Natural killer cell (primary cell): ENCODE measurements at regions not wholly inside any gene's neighbourhood (a gene's known extent, or its start where the extent isn't known, plus 50 kb on each side); places are given as distances from the start of the nearest gene placed in this dataset.

Source experiments
- ATAC-seq, 3 donors: fragments of 150-1000 bp in 2 of 3; fragments of 200-7000 bp in 1 of 3; cut with Tn5 transposase; 1 replicate in 1 of 3; 2 replicates in 2 of 3; pipeline ENCODE4 v1.10.0; 2021; ENCODE audit warnings: mild to moderate bottlenecking in 2 of 3, moderate library complexity in 2 of 3
- DNase-seq, 2 donors: peaks; one replicate each; pipeline versions ENCODE4 v3.0.0 to v3.0.0-alpha.2; 2013 to 2021; ENCODE audit warnings: mixed read lengths in 1 of 2
- H3K27ac ChIP-seq: one replicate; pipeline ENCODE4 v1.5.1; 2013; ENCODE audit warnings: mild to moderate bottlenecking, low read length
- H3K27me3 ChIP-seq: one replicate; pipeline ENCODE4 v1.6.1; 2013; ENCODE audit warnings: low read length; ENCODE audit not compliant: control insufficient read depth, insufficient read depth
- H3K36me3 ChIP-seq: one replicate; pipeline ENCODE4 v1.6.1; 2013; ENCODE audit warnings: low read length; ENCODE audit not compliant: control insufficient read depth, insufficient read depth
- H3K4me1 ChIP-seq: one replicate; pipeline ENCODE4 v1.6.1; 2013; ENCODE audit warnings: low read length; ENCODE audit not compliant: control insufficient read depth, insufficient read depth
- H3K4me3 ChIP-seq: one replicate; pipeline ENCODE4 v1.5.1; 2013; ENCODE audit warnings: low read length
- H3K9me3 ChIP-seq: one replicate; pipeline ENCODE4 v1.6.1; 2013; ENCODE audit warnings: low read length; ENCODE audit not compliant: control insufficient read depth, insufficient read depth
- H3K27ac Mint-ChIP-seq, 2 donors: one replicate each; pipeline ENCODE4 v1.8.0; 2022; ENCODE audit warnings: mild to moderate bottlenecking in 2 of 2, mixed read lengths in 2 of 2, moderate library complexity in 1 of 2
- H3K27me3 Mint-ChIP-seq, 2 donors: one replicate each; pipeline ENCODE4 v1.8.0; 2022; ENCODE audit warnings: low read depth in 2 of 2, mixed read lengths in 2 of 2
- H3K36me3 Mint-ChIP-seq: one replicate; pipeline ENCODE4 v1.8.0; 2022; ENCODE audit warnings: mixed read lengths
- H3K4me1 Mint-ChIP-seq, 2 donors: one replicate each; pipeline ENCODE4 v1.8.0; 2022; ENCODE audit warnings: mixed read lengths in 2 of 2
- H3K4me3 Mint-ChIP-seq: one replicate; pipeline ENCODE4 v1.8.0; 2022; ENCODE audit warnings: mild to moderate bottlenecking, moderate library complexity, mixed read lengths
- H3K9me3 Mint-ChIP-seq, 2 donors: one replicate each; pipeline ENCODE4 v1.8.0; 2022; ENCODE audit warnings: mixed read lengths in 2 of 2
- WGBS: methylation state at CpG from one replicate; pipeline ENCODE4 v1.1.7; 2013; ENCODE audit warnings: missing lambda C conversion rate; ENCODE audit not compliant: insufficient coverage; 5-methylcytosine and 5-hydroxymethylcytosine counted together
- intact Hi-C: fragments of 100-400 bp; cut with micrococcal nuclease; formaldehyde crosslinking; loops from one replicate; pipeline ENCODE4 v1.14.2; 2022
- TF ChIP-seq, protein P1 (sequence below): fragments of 200-600 bp; IDR thresholded peaks from one replicate; pipeline ENCODE4 v1.8.0; 2022; ENCODE audit warnings: antibody characterized with exemption

GRCh38 chr12:63362791-63363190 lies 211.8 kb upstream of the AVPR1A start:
- no peaks in the 10 kb centered on the region for H3K36me3 Mint-ChIP-seq
- WGBS, result 86% methylated on average over 1 of the region's 1 CpG
- peaks cover 4 to 7% of the 10 kb centered on the region in 2 donors for H3K9me3 Mint-ChIP-seq
- ATAC-seq, result no peak
- Histone ChIP-seq H3K4me3 (no peak overlapping the region), H3K36me3 (no peaks in the 10 kb centered on the region), H3K27me3 (no peaks in the 10 kb centered on the region), H3K4me1 (no peaks in the 10 kb centered on the region), H3K27ac (no peak overlapping the region), H3K9me3 (no peaks in the 10 kb centered on the region)
- no peaks in the 10 kb centered on the region for H3K27me3 Mint-ChIP-seq
- no peak overlapping the region for H3K4me3 Mint-ChIP-seq
- no peaks in the 10 kb centered on the region for H3K4me1 Mint-ChIP-seq
- TF ChIP-seq, protein P1, sequence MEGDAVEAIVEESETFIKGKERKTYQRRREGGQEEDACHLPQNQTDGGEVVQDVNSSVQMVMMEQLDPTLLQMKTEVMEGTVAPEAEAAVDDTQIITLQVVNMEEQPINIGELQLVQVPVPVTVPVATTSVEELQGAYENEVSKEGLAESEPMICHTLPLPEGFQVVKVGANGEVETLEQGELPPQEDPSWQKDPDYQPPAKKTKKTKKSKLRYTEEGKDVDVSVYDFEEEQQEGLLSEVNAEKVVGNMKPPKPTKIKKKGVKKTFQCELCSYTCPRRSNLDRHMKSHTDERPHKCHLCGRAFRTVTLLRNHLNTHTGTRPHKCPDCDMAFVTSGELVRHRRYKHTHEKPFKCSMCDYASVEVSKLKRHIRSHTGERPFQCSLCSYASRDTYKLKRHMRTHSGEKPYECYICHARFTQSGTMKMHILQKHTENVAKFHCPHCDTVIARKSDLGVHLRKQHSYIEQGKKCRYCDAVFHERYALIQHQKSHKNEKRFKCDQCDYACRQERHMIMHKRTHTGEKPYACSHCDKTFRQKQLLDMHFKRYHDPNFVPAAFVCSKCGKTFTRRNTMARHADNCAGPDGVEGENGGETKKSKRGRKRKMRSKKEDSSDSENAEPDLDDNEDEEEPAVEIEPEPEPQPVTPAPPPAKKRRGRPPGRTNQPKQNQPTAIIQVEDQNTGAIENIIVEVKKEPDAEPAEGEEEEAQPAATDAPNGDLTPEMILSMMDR, result no peak
- DNase-seq, result no peak
- H3K27ac Mint-ChIP-seq, result no peak overlapping the region
- intact Hi-C loops, result no loop called here

DNA sequence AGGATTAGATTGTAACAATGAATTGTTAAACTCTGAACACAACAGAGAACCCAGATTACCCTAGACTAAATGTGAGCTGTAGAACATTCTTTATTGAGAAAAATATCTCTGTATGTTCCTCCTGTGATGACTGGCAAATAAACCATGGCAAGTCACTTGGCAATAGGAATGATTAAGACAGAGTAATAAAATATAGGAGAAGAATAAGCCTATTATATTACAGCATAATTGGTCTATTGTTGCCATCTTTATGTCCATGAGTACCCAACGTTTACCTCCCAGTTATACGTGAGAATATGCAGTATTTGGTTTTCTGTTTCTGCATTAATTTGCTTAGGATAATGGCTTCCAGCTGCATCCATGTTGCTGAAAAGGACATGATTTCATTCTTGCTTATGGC lies 211.2 kb upstream of the AVPR1A start:
- Histone ChIP-seq H3K4me1 (no peaks in the 10 kb centered on the region), H3K27ac (no peak overlapping the region), H3K9me3 (no peaks in the 10 kb centered on the region), H3K27me3 (no peaks in the 10 kb centered on the region), H3K4me3 (no peak overlapping the region), H3K36me3 (no peaks in the 10 kb centered on the region)
- DNase-seq (no peak), ATAC-seq (no peak)
- TF ChIP-seq, protein P1, result no peak
- H3K27me3 Mint-ChIP-seq, result no peaks in the 10 kb centered on the region
- 94% methylated on average over 2 of the region's 2 CpGs for WGBS
- H3K27ac Mint-ChIP-seq, result no peak overlapping the region
- no peaks in the 10 kb centered on the region for H3K4me1 Mint-ChIP-seq
- no peaks in the 10 kb centered on the region for H3K36me3 Mint-ChIP-seq
- H3K4me3 Mint-ChIP-seq, result no peak overlapping the region
- H3K9me3 Mint-ChIP-seq, result peaks cover 4 to 7% of the 10 kb centered on the region in 2 donors
- intact Hi-C loops, result no loop called here

- Mint-ChIP-seq H3K4me3 (no peak overlapping the region), H3K27me3 (no peaks in the 10 kb centered on the region), H3K4me1 (no peaks in the 10 kb centered on the region), H3K36me3 (no peaks in the 10 kb centered on the region), H3K9me3 (peaks cover 2 to 3% of the 10 kb centered on the region in 2 donors), H3K27ac (no peak overlapping the region)
- DNase-seq (no peak), ATAC-seq (no peak)
- Histone ChIP-seq H3K4me1 (no peaks in the 10 kb centered on the region), H3K27ac (no peak overlapping the region), H3K9me3 (no peaks in the 10 kb centered on the region), H3K4me3 (no peak overlapping the region), H3K27me3 (no peaks in the 10 kb centered on the region), H3K36me3 (no peaks in the 10 kb centered on the region)
- WGBS, result 100% methylated on average over 1 of the region's 1 CpG
- intact Hi-C loops, result no loop called here
- TF ChIP-seq, protein P1, result no peak
Observed at GRCh38 chr12:63354969-63355368, 204.0 kb upstream of the AVPR1A start.

- Histone ChIP-seq H3K27me3 (no peaks in the 10 kb centered on the region), H3K27ac (no peak overlapping the region), H3K4me1 (no peaks in the 10 kb centered on the region), H3K36me3 (no peaks in the 10 kb centered on the region), H3K4me3 (no peak overlapping the region), H3K9me3 (no peaks in the 10 kb centered on the region)
- Mint-ChIP-seq H3K9me3 (peaks cover 2 to 3% of the 10 kb centered on the region in 2 donors), H3K4me1 (no peaks in the 10 kb centered on the region), H3K27me3 (no peaks in the 10 kb centered on the region), H3K36me3 (no peaks in the 10 kb centered on the region), H3K4me3 (no peak overlapping the region), H3K27ac (no peak overlapping the region)
- no CpG with 5 or more reads among the region's 1 CpG for WGBS
- TF ChIP-seq, protein P1, result no peak
- DNase-seq (no peak), ATAC-seq (no peak)
- intact Hi-C loops, result no loop called here
Observed at GRCh38 chr12:63353559-63353958, 202.6 kb upstream of the AVPR1A start.
